IPS-15b (cell line): ENCODE measurements at regions not wholly inside any gene's neighbourhood (a gene's known extent, or its start where the extent isn't known, plus 50 kb on each side); places are given as distances from the start of the nearest gene placed in this dataset.
A peak's percentile ranks its signal among the peaks of the same experiment; 100 is the strongest.

Source experiments
- H3K27me3 ChIP-seq: one replicate; pipeline ENCODE4 v1.6.1; 2013; ENCODE audit warnings: low read length; ENCODE audit not compliant: control insufficient read depth, insufficient read depth
- H3K36me3 ChIP-seq: one replicate; pipeline ENCODE4 v1.6.1; 2013; ENCODE audit warnings: low read length; ENCODE audit not compliant: control insufficient read depth, insufficient read depth
- H3K4me1 ChIP-seq: one replicate; pipeline ENCODE4 v1.6.1; 2013; ENCODE audit warnings: mild to moderate bottlenecking, low read length; ENCODE audit not compliant: control insufficient read depth, insufficient read depth
- H3K4me3 ChIP-seq: one replicate; pipeline ENCODE4 v1.5.1; 2013; ENCODE audit warnings: low read depth, low read length
- H3K9ac ChIP-seq: one replicate; pipeline ENCODE4 v1.6.1; 2013; ENCODE audit warnings: low read depth, mild to moderate bottlenecking, low read length
- H3K9me3 ChIP-seq: one replicate; pipeline ENCODE4 v1.6.1; 2013; ENCODE audit warnings: mild to moderate bottlenecking, low read length; ENCODE audit not compliant: control insufficient read depth, insufficient read depth

DNA sequence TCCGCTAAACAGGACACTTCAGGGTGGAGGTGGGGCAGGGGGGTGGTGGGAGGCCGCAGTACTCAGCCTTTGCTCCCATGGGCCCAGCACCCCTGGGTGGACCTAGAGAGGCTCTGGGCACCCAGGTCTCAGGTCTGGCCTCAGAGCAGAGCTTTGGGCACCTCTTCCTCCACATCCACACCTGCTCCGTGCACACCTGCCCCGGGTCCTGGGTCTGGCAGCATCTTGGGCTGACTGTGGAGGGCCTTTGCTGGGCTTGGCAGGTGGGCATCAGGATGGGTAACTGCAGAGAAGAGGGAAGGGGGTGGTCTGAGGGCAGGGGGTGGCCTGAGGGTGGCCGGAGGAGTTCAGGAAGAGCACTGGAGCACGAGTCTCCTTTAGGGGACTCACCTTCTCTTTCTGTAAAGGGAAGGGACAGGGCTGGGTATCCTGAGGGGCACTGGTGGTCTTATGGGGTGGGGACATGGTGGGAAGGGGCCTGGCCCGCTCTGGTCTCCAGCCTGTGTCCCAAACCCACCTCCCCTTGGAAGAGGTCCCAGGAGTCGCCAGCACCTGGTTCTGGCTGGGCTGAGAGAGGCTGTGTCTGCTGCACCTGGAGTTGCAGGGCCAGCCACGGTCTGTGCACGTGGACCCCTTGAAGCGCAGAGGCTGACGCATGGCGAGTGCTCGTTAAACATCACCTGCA is 106.7 kb upstream of the IER5L start:
- Histone ChIP-seq H3K9me3 (no peaks in the 10 kb centered on the region), H3K4me3 (no peak overlapping the region), H3K9ac (no peak overlapping the region)

DNA sequence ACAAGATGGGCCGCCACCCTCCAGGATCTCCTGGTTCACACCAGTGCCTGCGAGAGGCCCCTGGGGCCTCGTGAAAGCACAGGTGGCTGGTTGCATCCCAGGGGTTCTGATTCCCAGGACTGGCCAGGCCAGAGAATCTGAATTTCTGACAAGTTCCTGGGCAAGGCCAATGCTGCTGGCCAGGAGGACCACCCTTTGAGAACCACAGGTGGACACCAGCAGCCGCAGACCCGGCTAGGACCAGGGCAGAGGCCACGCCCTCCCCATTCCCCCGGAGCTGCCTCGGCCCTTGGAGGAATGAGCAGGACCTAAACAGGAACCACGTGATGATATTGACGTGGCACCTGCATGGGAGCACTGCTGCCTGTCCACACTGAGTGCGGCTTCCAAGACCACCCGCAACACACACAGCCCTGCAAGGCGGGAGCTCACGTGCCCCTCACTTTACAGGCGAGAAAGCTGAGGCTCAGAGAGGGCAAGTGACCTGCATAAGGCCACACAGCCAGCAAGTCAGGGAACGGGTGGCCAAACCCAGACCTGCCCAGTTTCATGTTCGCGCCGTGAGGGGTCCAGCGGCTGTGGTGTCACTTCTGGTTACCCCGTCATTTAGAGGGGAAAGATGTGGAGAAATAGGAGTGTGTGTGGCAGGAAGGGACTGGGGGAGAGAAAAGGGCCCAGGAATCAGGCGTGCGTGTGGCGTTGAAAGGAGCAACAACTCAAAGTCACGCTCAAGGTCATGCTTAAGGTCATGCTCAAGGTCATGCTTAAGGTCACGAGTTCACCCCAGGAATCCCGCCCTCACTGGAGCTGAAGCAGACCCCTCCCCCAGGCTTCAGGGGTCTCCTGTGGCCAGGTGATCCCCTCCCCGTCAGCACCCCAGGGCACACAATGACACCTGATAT is 105.9 kb upstream of the IER5L start:
- Histone ChIP-seq H3K9me3 (no peaks in the 10 kb centered on the region), H3K9ac (no peak overlapping the region), H3K36me3 (no peaks in the 10 kb centered on the region), H3K4me1 (peaks cover 6% of the 10 kb centered on the region), H3K27me3 (no peaks in the 10 kb centered on the region), H3K4me3 (no peak overlapping the region)

More for the DNA sequence above, 106.7 kb upstream of the IER5L start:
- no peaks in the 10 kb centered on the region for H3K27me3 ChIP-seq
- peaks cover 6% of the 10 kb centered on the region for H3K4me1 ChIP-seq
- no peaks in the 10 kb centered on the region for H3K36me3 ChIP-seq

DNA sequence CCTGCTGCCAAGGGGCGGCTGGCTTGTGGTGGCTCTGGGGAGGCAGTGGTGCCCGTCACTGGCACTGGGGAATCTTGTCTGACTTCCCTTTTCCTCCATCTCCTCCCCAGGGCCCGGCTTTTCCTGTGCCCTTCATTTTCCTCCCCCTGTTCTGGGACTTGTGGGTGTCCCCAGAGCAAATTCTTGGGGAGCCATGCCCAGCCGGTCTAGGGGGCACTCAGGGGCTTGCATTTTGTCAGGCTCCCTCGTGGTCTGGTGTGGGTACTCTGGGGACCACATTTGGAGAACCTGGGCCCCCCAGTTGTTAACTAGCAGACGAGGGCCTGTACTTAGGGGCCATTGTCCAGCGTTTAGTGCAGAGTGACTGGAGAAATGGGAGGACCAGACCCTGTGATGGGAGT is 105.2 kb upstream of the IER5L start:
- Histone ChIP-seq H3K36me3 (no peaks in the 10 kb centered on the region), H3K27me3 (no peaks in the 10 kb centered on the region), H3K4me1 (peaks cover 11% of the 10 kb centered on the region), H3K9me3 (no peaks in the 10 kb centered on the region), H3K4me3 (no peak overlapping the region), H3K9ac (no peak overlapping the region)

DNA sequence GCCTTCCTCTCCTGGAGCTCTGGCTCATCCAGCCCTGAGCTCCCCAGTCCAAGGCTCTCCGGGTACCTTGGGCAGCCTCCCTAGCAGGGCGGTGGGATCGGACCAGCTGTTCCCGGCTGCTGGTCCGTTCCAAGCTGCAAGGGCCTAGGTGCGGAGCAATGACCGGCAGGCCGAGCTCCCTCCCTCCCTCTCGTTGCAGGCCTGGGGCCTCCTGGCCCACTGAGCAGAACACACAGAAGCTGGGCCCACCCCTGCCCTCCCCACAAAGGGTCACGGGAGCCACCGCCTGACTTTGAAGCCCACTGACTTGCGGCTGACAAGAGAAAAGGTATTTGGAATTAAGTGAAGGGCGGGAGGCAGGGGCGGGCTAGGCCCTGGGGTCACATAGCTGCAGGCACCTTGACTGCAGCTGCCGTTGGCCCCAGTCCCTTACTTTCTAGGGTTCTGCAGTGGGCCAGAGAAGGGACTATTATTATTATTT is 104.7 kb upstream of the IER5L start:
- Histone ChIP-seq H3K4me3 (no peak overlapping the region), H3K9ac (no peak overlapping the region), H3K36me3 (no peaks in the 10 kb centered on the region), H3K27me3 (no peaks in the 10 kb centered on the region), H3K4me1 (peaks cover 11% of the 10 kb centered on the region), H3K9me3 (no peaks in the 10 kb centered on the region)

DNA sequence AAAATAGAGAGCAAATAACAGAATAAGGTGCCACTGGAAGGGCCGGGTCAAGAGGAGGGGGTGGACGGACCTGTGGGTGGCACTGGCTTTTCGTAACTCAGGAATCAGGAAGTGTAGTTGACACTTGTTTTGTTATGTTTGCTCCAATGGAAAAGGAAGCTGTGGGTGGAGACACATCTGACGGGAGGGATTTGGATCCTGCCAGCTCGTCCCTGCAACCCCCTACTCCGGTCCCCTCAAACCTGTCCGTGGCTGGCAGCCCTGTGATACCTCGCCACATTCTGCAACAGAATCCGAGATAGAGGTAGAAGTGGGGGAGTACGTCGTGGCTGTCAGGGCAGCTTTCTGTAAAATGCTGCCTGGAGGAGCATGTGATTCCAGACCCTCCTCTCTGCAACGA is 104.2 kb upstream of the IER5L start:
- Histone ChIP-seq H3K27me3 (no peaks in the 10 kb centered on the region), H3K9me3 (no peaks in the 10 kb centered on the region), H3K36me3 (no peaks in the 10 kb centered on the region), H3K4me1 (peaks cover 7% of the 10 kb centered on the region), H3K9ac (no peak overlapping the region), H3K4me3 (no peak overlapping the region)

DNA sequence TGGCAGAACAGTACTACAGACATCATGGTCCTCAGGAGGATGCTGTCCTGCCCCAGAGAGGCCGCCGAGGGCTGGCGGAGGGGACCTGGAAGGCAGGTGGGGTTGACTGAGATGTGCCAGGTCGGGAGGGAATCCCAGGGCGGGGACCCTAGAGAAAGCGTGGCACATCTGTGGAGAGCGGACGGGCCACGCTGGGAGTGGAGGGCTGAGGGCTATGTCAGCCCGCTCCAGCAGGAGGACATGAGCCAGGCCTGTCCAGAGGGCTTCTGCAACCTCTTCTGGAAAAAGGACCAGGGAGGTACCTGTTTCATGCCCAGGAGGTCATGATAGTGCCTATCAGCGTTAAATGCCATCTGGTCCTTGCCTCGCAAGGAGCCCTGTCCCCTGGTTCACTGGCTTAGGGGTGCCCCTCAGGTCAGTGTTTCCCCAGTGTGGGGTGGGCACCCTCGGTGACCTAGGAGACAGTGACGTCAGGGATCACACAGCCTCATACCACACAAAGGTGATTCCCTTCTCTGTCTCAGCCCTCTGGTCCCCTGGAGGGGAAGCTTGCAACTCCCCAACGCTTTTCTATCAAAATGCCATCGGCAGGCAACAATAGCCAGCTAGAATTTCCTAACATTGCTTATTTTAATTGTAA is 103.6 kb upstream of the IER5L start:
- Histone ChIP-seq H3K36me3 (no peaks in the 10 kb centered on the region), H3K27me3 (no peaks in the 10 kb centered on the region), H3K4me1 (peaks cover 7% of the 10 kb centered on the region), H3K9ac (no peak overlapping the region), H3K9me3 (no peaks in the 10 kb centered on the region), H3K4me3 (no peak overlapping the region)

DNA sequence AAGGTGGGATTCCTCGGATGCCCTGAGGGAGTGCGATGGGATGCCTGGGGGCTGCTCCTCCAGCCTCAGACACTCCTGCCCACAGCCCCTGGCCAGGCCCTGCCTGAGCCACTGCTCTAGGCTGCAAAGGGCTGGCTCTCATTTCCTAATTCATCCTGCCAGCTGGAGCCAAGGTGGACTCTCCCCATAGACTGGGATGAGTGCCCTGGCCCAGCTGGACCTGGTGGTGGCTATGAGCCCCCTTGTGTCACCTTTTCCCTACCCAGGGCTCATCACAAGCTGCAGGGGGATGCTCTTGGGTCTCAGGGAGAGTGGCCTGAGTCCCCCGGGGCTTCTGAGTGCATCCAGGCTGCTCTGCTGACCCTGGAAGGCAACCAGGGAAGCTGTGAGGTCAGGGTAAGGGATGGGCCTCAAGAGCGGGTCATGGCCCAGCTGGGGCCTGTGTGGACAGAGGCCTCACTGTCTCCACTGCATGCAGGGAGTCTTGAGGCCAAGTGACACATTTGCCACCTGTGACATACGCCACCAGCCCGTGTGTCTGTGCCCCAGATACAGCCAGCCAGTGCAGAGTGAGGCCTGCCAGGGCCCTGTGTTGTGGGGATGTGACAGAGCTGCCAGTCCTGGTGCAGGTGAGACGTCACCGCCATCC is 102.7 kb upstream of the IER5L start:
- H3K4me3 ChIP-seq, result no peak overlapping the region
- no peaks in the 10 kb centered on the region for H3K36me3 ChIP-seq
- no peaks in the 10 kb centered on the region for H3K27me3 ChIP-seq
- H3K9ac ChIP-seq, result no peak overlapping the region
- peaks cover 7% of the 10 kb centered on the region for H3K4me1 ChIP-seq
- H3K9me3 ChIP-seq, result no peaks in the 10 kb centered on the region

DNA sequence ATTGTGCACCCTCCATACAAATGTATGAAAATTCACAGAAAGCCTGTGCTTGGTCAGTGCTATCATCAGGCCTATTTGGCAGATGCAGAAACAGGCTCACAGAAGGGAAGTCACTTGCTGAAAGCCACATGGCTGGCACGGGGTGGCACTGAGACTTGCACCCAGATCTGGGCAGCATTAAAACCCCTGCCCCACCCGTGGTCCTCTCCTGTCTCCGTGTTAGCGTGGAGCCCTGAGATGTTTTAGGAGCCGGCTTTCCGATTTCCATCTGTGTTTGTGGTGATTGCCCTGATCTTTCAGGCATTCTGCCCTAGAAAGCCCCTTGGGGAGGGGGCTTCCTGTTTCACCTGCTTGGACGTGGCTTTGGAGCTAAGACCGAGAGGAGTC is 102.2 kb upstream of the IER5L start:
- H3K27me3 ChIP-seq, result no peaks in the 10 kb centered on the region

DNA sequence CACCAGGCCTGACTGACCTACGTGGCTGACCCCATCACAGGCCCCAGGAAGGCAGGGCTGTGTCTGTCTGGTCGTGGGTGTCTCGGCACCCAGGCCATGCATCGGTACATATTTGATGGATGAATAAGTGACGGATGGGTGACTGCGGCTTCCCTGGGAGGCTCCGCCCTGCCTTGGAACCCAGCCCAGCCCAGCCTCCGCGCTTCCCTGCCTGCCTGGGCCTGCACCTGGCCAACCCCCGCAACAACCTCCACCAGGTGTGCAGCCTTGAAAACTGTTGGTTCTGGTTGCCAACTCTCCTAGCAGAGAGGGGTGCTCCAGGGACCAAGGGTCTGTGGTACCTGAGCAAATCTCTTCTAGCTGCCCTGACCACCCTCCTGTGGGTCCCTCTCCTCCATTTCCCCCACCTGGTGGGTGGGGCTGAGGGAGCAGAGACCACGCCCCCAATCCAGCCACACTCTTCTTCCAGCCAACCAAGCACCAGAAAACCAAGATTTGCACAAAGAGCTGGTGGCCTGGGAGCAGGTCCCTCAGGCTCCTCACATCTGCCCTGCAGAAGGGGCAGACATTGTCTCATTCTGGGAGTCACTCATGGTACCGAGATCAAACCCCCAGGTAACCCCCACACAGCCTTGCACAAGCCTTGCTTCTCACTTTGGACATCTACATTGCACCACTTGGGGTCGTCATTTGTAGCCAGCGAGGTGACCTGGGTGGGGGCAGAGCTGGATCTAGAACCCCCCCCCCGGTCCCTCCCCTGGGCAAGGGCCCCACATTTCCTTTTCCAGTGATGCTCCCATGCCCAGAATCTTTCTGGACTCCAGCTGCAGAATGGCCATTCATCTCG is 100.6 kb upstream of the IER5L start:
- H3K9me3 ChIP-seq, result no peaks in the 10 kb centered on the region
- H3K27me3 ChIP-seq, result no peaks in the 10 kb centered on the region
- H3K9ac ChIP-seq, result no peak overlapping the region
- H3K4me1 ChIP-seq, result peaks cover 9% of the 10 kb centered on the region
- no peaks in the 10 kb centered on the region for H3K36me3 ChIP-seq
- H3K4me3 ChIP-seq, result peak overlapping the region; percentile 37

More for the DNA sequence above, 102.2 kb upstream of the IER5L start:
- Histone ChIP-seq H3K9me3 (no peaks in the 10 kb centered on the region), H3K9ac (no peak overlapping the region), H3K4me1 (peaks cover 9% of the 10 kb centered on the region), H3K36me3 (no peaks in the 10 kb centered on the region), H3K4me3 (no peak overlapping the region)

DNA sequence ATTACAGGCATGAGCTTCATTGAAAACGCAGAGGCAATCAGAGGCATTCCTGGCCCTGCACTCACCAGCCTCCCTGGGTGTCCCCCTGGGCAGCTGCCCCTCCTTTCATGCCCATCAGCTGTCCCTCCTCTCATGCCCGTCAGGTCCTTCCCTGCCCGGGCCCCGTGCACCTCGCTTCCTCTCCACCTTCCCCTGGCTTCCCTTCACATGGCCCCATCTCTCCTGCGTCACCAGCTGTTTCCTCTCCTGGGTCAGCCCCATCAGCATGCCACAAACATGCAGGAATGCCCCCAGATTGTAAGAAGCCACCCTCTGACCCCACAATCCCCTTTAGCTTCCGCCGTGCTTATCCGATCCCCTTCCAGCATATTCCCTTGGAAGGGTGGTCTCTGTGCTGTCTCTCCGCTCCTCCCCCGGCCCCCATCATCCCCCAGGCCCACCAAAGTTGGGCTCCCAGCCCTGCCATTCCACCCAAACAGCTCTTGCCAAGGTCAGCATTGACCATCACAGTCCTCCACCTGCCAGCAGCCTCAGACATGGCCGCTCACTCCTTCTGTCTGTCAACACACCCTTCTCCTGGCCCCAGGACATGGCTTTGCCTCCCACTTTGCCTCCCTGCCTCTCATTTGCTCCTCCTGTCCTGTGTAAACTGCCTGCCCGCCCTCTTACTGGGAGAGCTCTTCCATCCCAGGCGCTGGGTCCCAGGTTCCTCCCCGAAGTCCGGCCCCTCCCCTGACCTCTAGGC is 98.6 kb upstream of the IER5L start:
- no peak overlapping the region for H3K9ac ChIP-seq
- no peaks in the 10 kb centered on the region for H3K36me3 ChIP-seq
- H3K4me3 ChIP-seq, result no peak overlapping the region
- no peaks in the 10 kb centered on the region for H3K27me3 ChIP-seq
- peaks cover 9% of the 10 kb centered on the region for H3K4me1 ChIP-seq
- H3K9me3 ChIP-seq, result no peaks in the 10 kb centered on the region
